ENCODE measurements at regions not wholly inside any gene's neighbourhood (a gene's known extent, or its start where the extent isn't known, plus 50 kb on each side); places are given as distances from the start of the nearest gene placed in this dataset.

GRCh38 chr3:107142786-107143575 is 234.3 kb upstream of the CCDC54 start:
- Histone ChIP-seq H3K27me3 (ENCODE audit: low read depth, low read length) (no peaks in the 10 kb centered on the region), H3K4me3 (ENCODE audit: low read length) (no peak overlapping the region), H3K9ac (ENCODE audit: low read length) (no peak overlapping the region), H3K36me3 (replicated peaks; ENCODE audit: low read depth, low read length) (no peaks in the 10 kb centered on the region), H3K27ac (ENCODE audit: low read length) (no peak overlapping the region), H4K20me1 (ENCODE audit: insufficient read depth, low read length) (no peaks in the 10 kb centered on the region), H3K4me1 (ENCODE audit: low read length) (no peaks in the 10 kb centered on the region), H3K9me3 (ENCODE audit: insufficient read depth, low read length) (peaks cover 3% of the 10 kb centered on the region; the same call in 1 of the 2 replicates), H3K4me2 (ENCODE audit: low read length) (no peak overlapping the region), H3K79me2 (ENCODE audit: low read length) (no peaks in the 10 kb centered on the region), H2AFZ (ENCODE audit: low read depth, low read length) (no peak overlapping the region)
- TF ChIP-seq EZH2phosphoT487 (IDR thresholded peaks at IDR 0.05; ENCODE audit: low read depth) = no peak
- TF ChIP-seq CTCF (IDR thresholded peaks at IDR 0.05; ENCODE audit: low read depth, low read length) = no peak

DNA sequence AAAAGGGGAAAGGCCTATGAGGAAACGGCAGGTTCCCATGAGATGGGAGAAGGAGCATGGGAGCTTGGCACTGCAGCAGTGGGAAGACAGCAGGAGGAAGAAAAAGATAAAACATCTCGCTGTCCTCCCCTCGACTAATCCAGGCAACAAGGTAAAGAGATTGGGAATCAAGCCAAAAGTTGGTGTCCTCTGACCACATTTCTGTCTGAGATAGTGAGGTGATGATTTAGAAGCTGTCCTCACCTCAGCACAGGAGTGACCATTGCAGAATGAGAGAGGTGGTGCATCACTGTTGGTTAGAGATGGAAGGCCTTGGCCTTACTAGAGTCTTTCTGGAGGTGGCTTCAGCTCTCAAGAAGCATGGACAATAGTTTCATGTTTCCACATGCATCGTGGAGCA is 226.6 kb upstream of the CCDC54 start:
- Histone ChIP-seq H3K4me1 (ENCODE audit: low read length) (no peaks in the 10 kb centered on the region), H2AFZ (ENCODE audit: low read depth, low read length) (no peak overlapping the region), H3K79me2 (ENCODE audit: low read length) (no peaks in the 10 kb centered on the region), H3K27me3 (ENCODE audit: low read depth, low read length) (no peaks in the 10 kb centered on the region), H3K4me3 (ENCODE audit: low read length) (no peak overlapping the region), H3K27ac (ENCODE audit: low read length) (no peak overlapping the region), H3K36me3 (replicated peaks; ENCODE audit: low read depth, low read length) (no peaks in the 10 kb centered on the region), H4K20me1 (ENCODE audit: insufficient read depth, low read length) (no peaks in the 10 kb centered on the region), H3K9ac (ENCODE audit: low read length) (no peak overlapping the region), H3K9me3 (ENCODE audit: insufficient read depth, low read length) (no peaks in the 10 kb centered on the region), H3K4me2 (ENCODE audit: low read length) (no peak overlapping the region)
- TF ChIP-seq EZH2phosphoT487 (IDR thresholded peaks at IDR 0.05; ENCODE audit: low read depth) (no peak), CTCF (IDR thresholded peaks at IDR 0.05; ENCODE audit: low read depth, low read length) (no peak)

GRCh38 chr3:107153981-107154380 is 223.3 kb upstream of the CCDC54 start:
- H3K4me1 ChIP-seq (ENCODE audit: low read length) = no peaks in the 10 kb centered on the region
- no peaks in the 10 kb centered on the region for H3K36me3 ChIP-seq (replicated peaks; ENCODE audit: low read depth, low read length)
- H3K27me3 ChIP-seq (ENCODE audit: low read depth, low read length) = no peaks in the 10 kb centered on the region
- H4K20me1 ChIP-seq (ENCODE audit: insufficient read depth, low read length) = no peaks in the 10 kb centered on the region
- H3K4me2 ChIP-seq (ENCODE audit: low read length) = no peak overlapping the region
- no peak overlapping the region for H2AFZ ChIP-seq (ENCODE audit: low read depth, low read length)
- no peak overlapping the region for H3K27ac ChIP-seq (ENCODE audit: low read length)
- H3K79me2 ChIP-seq (ENCODE audit: low read length) = no peaks in the 10 kb centered on the region
- TF ChIP-seq EZH2phosphoT487 (IDR thresholded peaks at IDR 0.05; ENCODE audit: low read depth) (no peak), CTCF (IDR thresholded peaks at IDR 0.05; ENCODE audit: low read depth, low read length) (no peak)
- H3K4me3 ChIP-seq (ENCODE audit: low read length) = no peak overlapping the region
- H3K9me3 ChIP-seq (ENCODE audit: insufficient read depth, low read length) = no peaks in the 10 kb centered on the region
- no peak overlapping the region for H3K9ac ChIP-seq (ENCODE audit: low read length)

DNA sequence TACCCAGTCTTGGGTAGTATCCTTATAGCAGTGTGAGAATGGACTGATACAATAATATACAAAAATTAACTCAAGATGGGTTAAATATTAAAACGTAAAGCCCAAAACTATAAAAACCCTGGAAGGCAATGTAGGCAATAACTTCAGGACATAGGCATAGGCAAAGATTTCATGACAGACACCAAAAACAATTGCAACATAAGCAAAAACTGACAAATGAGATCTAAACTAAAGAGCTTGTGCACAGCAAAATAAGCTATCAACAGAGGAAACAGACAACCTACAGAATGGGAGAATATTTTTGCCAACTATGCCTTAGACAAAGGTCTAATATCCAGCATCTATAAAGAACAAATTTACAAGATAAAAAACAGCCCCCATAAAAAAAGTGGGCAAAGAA is 204.8 kb upstream of the CCDC54 start:
- Histone ChIP-seq H3K4me2 (ENCODE audit: low read length) (no peak overlapping the region), H3K4me3 (ENCODE audit: low read length) (no peak overlapping the region), H3K27ac (ENCODE audit: low read length) (no peak overlapping the region), H3K4me1 (ENCODE audit: low read length) (no peaks in the 10 kb centered on the region), H3K9me3 (ENCODE audit: insufficient read depth, low read length) (no peaks in the 10 kb centered on the region), H3K9ac (ENCODE audit: low read length) (no peak overlapping the region), H3K79me2 (ENCODE audit: low read length) (no peaks in the 10 kb centered on the region), H2AFZ (ENCODE audit: low read depth, low read length) (no peak overlapping the region), H3K36me3 (replicated peaks; ENCODE audit: low read depth, low read length) (no peaks in the 10 kb centered on the region), H3K27me3 (ENCODE audit: low read depth, low read length) (no peaks in the 10 kb centered on the region), H4K20me1 (ENCODE audit: insufficient read depth, low read length) (no peaks in the 10 kb centered on the region)
- TF ChIP-seq EZH2phosphoT487 (IDR thresholded peaks at IDR 0.05; ENCODE audit: low read depth) (no peak), CTCF (IDR thresholded peaks at IDR 0.05; ENCODE audit: low read depth, low read length) (no peak)
